GM12872 (cell line): ENCODE measurements at regions not wholly inside any gene's neighbourhood (a gene's known extent, or its start where the extent isn't known, plus 50 kb on each side); places are given as distances from the start of the nearest gene placed in this dataset.

Experiments used
- CTCF ChIP-seq: IDR thresholded peaks from 3 replicates; pipeline ENCODE4 v1.5.1; 2011; ENCODE audit warnings: low read depth, mild to moderate bottlenecking, low read length, moderate library complexity; ENCODE audit not compliant: insufficient read depth

GRCh38 chr4:24700118-24700517 lies 95.3 kb upstream of the SOD3 start:
- TF ChIP-seq CTCF = no peak

GRCh38 chr4:24701683-24702082 lies 93.7 kb upstream of the SOD3 start:
- TF ChIP-seq CTCF = no peak

- TF ChIP-seq CTCF = no peak
Measured at GRCh38 chr4:24702281-24702680, 93.1 kb upstream of the SOD3 start.

GRCh38 chr4:24703298-24703697 lies 92.1 kb upstream of the SOD3 start:
- no peak for TF ChIP-seq CTCF

- TF ChIP-seq CTCF = no peak
Measured at GRCh38 chr4:24704149-24704548, 91.2 kb upstream of the SOD3 start.

- TF ChIP-seq CTCF = no peak
Measured at GRCh38 chr4:24705016-24705753, 90.2 kb upstream of the SOD3 start.

GRCh38 chr4:24713604-24714003 lies 81.8 kb upstream of the SOD3 start:
- TF ChIP-seq CTCF = no peak

- TF ChIP-seq CTCF = no peak
Measured at GRCh38 chr4:24719615-24720014, 75.8 kb upstream of the SOD3 start.
